ENCODE measurements at regions not wholly inside any gene's neighbourhood (a gene's known extent, or its start where the extent isn't known, plus 50 kb on each side); places are given as distances from the start of the nearest gene placed in this dataset.

DNA sequence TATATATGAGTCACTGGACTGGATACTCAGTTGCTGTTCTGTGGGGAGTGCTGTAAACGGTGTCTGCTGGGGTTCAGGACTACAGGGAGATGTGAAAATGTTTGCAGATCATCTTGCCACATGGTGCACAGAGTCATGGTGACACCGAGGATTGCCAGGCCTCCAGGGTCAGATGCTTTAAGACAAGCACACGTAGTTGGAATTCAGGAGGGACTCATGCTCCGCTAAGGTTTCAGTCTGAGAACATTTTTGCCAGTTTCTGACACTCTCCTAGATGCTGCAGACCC lies 211.3 kb downstream of the CXCL12 start:
- Histone ChIP-seq H3K27ac (ENCODE audit: low read depth, low read length) (no peak overlapping the region), H3K4me3 (ENCODE audit: low read depth, low read length) (no peak overlapping the region), H3K27me3 (ENCODE audit: control insufficient read depth, insufficient read depth, low read length) (no peaks in the 10 kb centered on the region), H3K36me3 (ENCODE audit: control insufficient read depth, insufficient read depth, low read length) (no peaks in the 10 kb centered on the region), H3K9me3 (ENCODE audit: control insufficient read depth, insufficient read depth, low read length) (no peaks in the 10 kb centered on the region), H3K4me1 (ENCODE audit: control insufficient read depth, insufficient read depth, low read length) (peaks cover 4% of the 10 kb centered on the region)
- no peak for DNase-seq (ENCODE audit: low read depth in 4 of 6, low spot score in 6 of 6)
- 69% methylated on average over 4 of the region's 4 CpGs for WGBS (ENCODE audit: insufficient coverage)

DNA sequence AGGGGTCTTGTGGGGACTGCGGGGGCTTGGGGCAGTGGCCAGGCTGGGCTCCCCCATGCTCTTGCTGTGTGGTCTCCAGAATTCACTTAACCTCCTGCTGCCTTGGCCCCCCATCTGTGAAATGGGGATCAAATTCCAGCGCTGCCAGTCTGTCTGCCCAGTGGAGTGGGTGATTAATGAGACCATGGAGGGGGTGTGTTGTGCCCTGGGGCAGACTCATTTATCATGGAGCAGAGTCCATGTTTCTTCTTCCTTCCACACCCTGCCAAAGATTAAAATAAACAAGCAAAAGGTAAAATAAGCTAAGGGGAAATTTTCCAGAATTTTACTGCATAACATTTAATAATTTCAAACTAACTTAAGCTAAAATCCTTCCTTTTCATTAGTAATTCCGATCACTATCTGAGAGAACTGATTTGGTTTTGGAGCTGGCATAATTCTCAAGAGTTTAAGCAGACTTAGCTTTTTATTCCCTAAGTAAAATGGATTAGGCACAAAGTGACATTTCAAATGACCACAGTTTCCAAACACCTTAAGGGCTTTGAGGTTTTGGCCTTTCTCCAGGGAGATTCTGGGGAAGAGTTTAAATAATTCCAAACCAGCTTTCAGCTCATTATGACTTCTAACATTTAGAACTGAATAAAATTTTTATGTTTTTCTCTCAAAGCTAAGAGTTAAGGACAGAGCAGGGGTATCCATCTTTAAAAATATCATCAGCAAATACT lies 211.9 kb downstream of the CXCL12 start:
- Histone ChIP-seq H3K36me3 (ENCODE audit: control insufficient read depth, insufficient read depth, low read length) (no peaks in the 10 kb centered on the region), H3K9me3 (ENCODE audit: control insufficient read depth, insufficient read depth, low read length) (no peaks in the 10 kb centered on the region), H3K27ac (ENCODE audit: low read depth, low read length) (no peak overlapping the region), H3K4me1 (ENCODE audit: control insufficient read depth, insufficient read depth, low read length) (peaks cover 4% of the 10 kb centered on the region), H3K4me3 (ENCODE audit: low read depth, low read length) (no peak overlapping the region), H3K27me3 (ENCODE audit: control insufficient read depth, insufficient read depth, low read length) (no peaks in the 10 kb centered on the region)
- DNase-seq (ENCODE audit: low read depth in 4 of 6, low spot score in 6 of 6): peak in 1 of 6 donors; percentile 16
- WGBS (ENCODE audit: insufficient coverage): 83% methylated on average over 1 of the region's 3 CpGs

DNA sequence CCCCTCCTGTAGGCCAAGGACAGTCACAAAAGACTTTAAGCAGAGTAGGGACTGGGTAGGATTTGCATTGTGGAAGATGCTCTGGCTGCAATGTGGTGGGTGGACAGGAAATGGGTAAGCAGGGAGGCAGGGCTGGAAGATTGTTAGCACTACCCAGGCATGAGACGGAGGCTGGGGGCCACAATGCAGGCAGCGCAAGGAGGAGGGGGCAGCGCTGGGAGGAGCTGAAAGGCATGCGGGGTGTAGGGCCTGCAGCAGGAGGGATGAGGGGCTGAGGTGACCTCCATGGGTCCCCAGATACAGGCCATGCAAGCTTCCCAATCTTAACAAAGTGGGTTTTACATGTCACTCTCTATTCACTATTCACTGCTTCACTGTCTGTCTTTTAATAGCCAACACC lies 213.1 kb downstream of the CXCL12 start:
- Histone ChIP-seq H3K9me3 (ENCODE audit: control insufficient read depth, insufficient read depth, low read length) (no peaks in the 10 kb centered on the region), H3K36me3 (ENCODE audit: control insufficient read depth, insufficient read depth, low read length) (no peaks in the 10 kb centered on the region), H3K4me1 (ENCODE audit: control insufficient read depth, insufficient read depth, low read length) (peaks cover 4% of the 10 kb centered on the region), H3K27ac (ENCODE audit: low read depth, low read length) (no peak overlapping the region), H3K27me3 (ENCODE audit: control insufficient read depth, insufficient read depth, low read length) (no peaks in the 10 kb centered on the region), H3K4me3 (ENCODE audit: low read depth, low read length) (no peak overlapping the region)
- DNase-seq (ENCODE audit: low read depth in 4 of 6, low spot score in 6 of 6): no peak
- 84% methylated on average over 4 of the region's 4 CpGs for WGBS (ENCODE audit: insufficient coverage)

DNA sequence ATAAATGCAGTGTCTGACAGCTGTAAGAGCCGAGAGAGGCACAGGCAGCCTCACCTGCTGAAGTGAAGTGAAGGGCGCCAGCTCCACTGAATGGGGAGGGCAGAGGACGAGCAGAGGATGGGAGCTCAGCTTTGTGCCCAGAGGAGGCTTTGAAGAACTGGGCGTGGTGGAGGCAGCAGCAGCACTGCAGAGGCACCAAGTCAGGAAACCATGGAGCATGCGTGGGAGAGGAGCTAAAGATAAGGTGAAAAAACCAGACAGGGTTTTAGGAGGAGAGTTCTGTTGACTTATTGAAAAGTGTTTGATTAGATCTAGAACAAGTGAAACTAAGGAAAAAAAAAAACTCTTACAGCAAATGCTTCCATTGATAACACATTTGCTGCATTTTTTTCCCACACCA lies 216.4 kb downstream of the CXCL12 start:
- no peaks in the 10 kb centered on the region for H3K9me3 ChIP-seq (ENCODE audit: control insufficient read depth, insufficient read depth, low read length)
- no peaks in the 10 kb centered on the region for H3K27me3 ChIP-seq (ENCODE audit: control insufficient read depth, insufficient read depth, low read length)
- H3K4me3 ChIP-seq (ENCODE audit: low read depth, low read length): no peak overlapping the region
- H3K27ac ChIP-seq (ENCODE audit: low read depth, low read length): no peak overlapping the region
- WGBS (ENCODE audit: insufficient coverage): 88% methylated on average over 4 of the region's 5 CpGs
- no peak for DNase-seq (ENCODE audit: low read depth in 4 of 6, low spot score in 6 of 6)
- H3K4me1 ChIP-seq (ENCODE audit: control insufficient read depth, insufficient read depth, low read length): peaks cover 4% of the 10 kb centered on the region
- no peaks in the 10 kb centered on the region for H3K36me3 ChIP-seq (ENCODE audit: control insufficient read depth, insufficient read depth, low read length)

DNA sequence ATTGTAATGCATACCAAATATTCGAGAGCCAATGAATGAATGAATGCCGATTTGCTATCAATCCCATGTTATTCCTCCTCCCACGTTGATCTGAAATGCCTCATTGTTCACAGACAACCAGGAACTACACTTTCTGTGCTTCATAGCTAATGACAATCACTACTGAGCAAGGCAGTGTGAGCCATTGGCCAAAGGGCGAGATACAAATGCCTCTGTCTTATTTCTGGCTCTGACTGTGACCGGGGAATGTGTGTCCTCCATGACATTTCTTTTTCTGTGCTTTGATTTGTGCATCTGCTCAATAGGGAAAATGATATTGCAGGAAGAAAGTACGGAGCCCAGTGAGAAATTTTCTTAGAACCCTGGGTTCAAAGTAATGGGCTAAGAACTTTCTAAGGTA lies 217.1 kb downstream of the CXCL12 start:
- Histone ChIP-seq H3K4me1 (ENCODE audit: control insufficient read depth, insufficient read depth, low read length) (peaks cover 3% of the 10 kb centered on the region), H3K36me3 (ENCODE audit: control insufficient read depth, insufficient read depth, low read length) (no peaks in the 10 kb centered on the region), H3K27ac (ENCODE audit: low read depth, low read length) (no peak overlapping the region), H3K27me3 (ENCODE audit: control insufficient read depth, insufficient read depth, low read length) (no peaks in the 10 kb centered on the region), H3K4me3 (ENCODE audit: low read depth, low read length) (no peak overlapping the region), H3K9me3 (ENCODE audit: control insufficient read depth, insufficient read depth, low read length) (no peaks in the 10 kb centered on the region)
- WGBS (ENCODE audit: insufficient coverage): 86% methylated on average over 5 of the region's 6 CpGs
- DNase-seq (ENCODE audit: low read depth in 4 of 6, low spot score in 6 of 6): no peak

DNA sequence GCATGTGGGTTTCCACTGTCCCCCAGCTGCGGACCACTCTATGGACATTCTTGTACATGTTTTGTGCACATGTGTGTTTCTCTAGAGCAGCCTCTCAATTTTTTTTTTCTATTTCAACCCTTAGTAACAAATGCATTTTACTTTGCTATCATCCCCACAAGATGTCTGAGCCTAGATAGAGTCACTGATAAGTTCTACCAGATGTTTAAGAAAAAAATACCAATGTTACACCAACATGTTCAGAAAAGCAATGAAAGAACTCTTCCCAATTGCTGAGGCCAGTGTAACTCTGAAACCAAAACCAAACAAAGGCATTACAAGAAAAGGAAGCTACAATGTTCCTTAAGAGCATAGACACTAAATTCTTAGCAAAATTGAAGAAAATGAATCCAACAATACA lies 218.5 kb downstream of the CXCL12 start:
- Histone ChIP-seq H3K27ac (ENCODE audit: low read depth, low read length) (no peak overlapping the region), H3K4me1 (ENCODE audit: control insufficient read depth, insufficient read depth, low read length) (no peaks in the 10 kb centered on the region), H3K4me3 (ENCODE audit: low read depth, low read length) (no peak overlapping the region), H3K27me3 (ENCODE audit: control insufficient read depth, insufficient read depth, low read length) (no peaks in the 10 kb centered on the region), H3K36me3 (ENCODE audit: control insufficient read depth, insufficient read depth, low read length) (no peaks in the 10 kb centered on the region), H3K9me3 (ENCODE audit: control insufficient read depth, insufficient read depth, low read length) (no peaks in the 10 kb centered on the region)
- no CpG with 5 or more reads among the region's 1 CpG for WGBS (ENCODE audit: insufficient coverage)
- no peak for DNase-seq (ENCODE audit: low read depth in 4 of 6, low spot score in 6 of 6)

DNA sequence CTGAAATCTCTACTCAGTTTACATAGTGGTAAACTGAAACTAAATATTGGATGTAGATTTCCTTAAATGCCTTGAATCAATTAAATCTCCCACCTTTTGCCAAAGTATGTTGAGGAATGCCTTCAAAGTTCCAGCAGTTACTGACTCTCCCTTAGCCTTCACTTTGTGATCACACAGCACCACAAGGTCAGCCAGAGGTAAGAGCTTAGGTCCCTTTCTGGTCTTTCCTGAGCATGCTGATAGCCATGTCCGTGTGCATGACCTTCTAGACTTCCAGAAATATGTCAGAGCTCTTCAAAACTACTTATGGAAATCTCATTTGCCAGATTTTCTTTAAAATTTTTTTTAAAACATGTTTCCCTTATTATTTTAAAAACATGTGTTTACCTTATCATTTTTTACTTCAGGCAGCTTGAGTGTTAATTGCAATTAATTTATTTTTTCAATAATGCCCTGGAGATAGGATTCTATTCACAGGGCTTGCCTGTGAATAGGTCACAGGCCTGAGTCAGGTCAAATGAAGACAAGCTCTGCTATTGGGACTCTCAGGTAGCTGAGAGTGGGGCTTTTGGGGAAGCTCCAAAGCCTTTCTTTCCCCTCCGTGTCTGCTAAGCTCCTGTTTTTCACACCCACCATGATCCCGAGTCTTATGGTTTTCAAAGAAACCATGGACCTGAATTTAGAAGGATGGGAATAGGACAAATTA lies 220.5 kb downstream of the CXCL12 start:
- Histone ChIP-seq H3K27ac (ENCODE audit: low read depth, low read length) (no peak overlapping the region), H3K9me3 (ENCODE audit: control insufficient read depth, insufficient read depth, low read length) (no peaks in the 10 kb centered on the region), H3K36me3 (ENCODE audit: control insufficient read depth, insufficient read depth, low read length) (no peaks in the 10 kb centered on the region), H3K4me3 (ENCODE audit: low read depth, low read length) (no peak overlapping the region), H3K27me3 (ENCODE audit: control insufficient read depth, insufficient read depth, low read length) (no peaks in the 10 kb centered on the region), H3K4me1 (ENCODE audit: control insufficient read depth, insufficient read depth, low read length) (peaks cover 3% of the 10 kb centered on the region)
- 50% methylated on average over 1 of the region's 3 CpGs for WGBS (ENCODE audit: insufficient coverage)
- no peak for DNase-seq (ENCODE audit: low read depth in 4 of 6, low spot score in 6 of 6)

DNA sequence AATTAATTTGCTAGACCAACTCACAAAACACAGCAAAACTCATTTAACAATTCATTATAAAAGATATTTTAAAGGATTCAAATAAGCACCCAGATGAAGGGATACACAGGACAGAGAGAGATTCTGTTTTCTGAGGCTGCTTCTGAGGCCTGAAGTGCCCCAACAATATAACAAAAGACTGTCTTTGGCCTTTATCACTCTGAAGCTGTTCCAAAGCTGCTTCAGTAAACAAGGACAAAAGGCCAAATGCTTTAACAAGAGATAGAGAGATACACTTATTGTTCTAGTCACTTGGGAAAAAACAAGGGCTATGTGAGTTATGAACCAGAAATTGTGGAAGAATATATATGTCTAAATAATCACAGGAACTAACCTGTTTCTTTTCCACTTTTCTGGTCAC lies 223.7 kb downstream of the CXCL12 start:
- H3K27me3 ChIP-seq (ENCODE audit: control insufficient read depth, insufficient read depth, low read length): no peaks in the 10 kb centered on the region
- H3K27ac ChIP-seq (ENCODE audit: low read depth, low read length): no peak overlapping the region
- DNase-seq (ENCODE audit: low read depth in 4 of 6, low spot score in 6 of 6): no peak
- no peak overlapping the region for H3K4me3 ChIP-seq (ENCODE audit: low read depth, low read length)
- H3K9me3 ChIP-seq (ENCODE audit: control insufficient read depth, insufficient read depth, low read length): peaks cover 2% of the 10 kb centered on the region
- peaks cover 3% of the 10 kb centered on the region for H3K4me1 ChIP-seq (ENCODE audit: control insufficient read depth, insufficient read depth, low read length)
- no peaks in the 10 kb centered on the region for H3K36me3 ChIP-seq (ENCODE audit: control insufficient read depth, insufficient read depth, low read length)

DNA sequence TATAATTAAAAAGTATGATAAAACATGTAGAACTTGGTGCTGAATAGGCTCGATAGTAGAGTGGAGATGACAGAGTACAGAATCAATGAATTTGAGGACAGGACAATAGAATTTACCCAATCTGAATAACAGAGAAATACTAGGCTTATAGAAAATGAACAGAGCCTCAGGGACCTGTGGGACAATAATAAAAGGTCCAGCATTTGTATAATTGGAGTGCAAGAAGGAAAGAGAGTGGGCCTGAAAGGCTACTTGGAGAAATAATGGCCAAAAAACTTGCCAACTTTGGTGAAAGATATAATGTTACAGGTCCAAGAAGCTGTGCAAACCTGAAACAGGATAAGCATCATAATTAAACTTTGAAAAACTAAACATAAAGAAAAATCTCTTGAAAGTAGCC lies 227.3 kb downstream of the CXCL12 start:
- Histone ChIP-seq H3K27ac (ENCODE audit: low read depth, low read length) (no peak overlapping the region), H3K27me3 (ENCODE audit: control insufficient read depth, insufficient read depth, low read length) (no peaks in the 10 kb centered on the region), H3K4me3 (ENCODE audit: low read depth, low read length) (no peak overlapping the region), H3K36me3 (ENCODE audit: control insufficient read depth, insufficient read depth, low read length) (no peaks in the 10 kb centered on the region), H3K9me3 (ENCODE audit: control insufficient read depth, insufficient read depth, low read length) (peaks cover 2% of the 10 kb centered on the region), H3K4me1 (ENCODE audit: control insufficient read depth, insufficient read depth, low read length) (peaks cover 3% of the 10 kb centered on the region)
- no peak for DNase-seq (ENCODE audit: low read depth in 4 of 6, low spot score in 6 of 6)
- no CpG with 5 or more reads among the region's 1 CpG for WGBS (ENCODE audit: insufficient coverage)

DNA sequence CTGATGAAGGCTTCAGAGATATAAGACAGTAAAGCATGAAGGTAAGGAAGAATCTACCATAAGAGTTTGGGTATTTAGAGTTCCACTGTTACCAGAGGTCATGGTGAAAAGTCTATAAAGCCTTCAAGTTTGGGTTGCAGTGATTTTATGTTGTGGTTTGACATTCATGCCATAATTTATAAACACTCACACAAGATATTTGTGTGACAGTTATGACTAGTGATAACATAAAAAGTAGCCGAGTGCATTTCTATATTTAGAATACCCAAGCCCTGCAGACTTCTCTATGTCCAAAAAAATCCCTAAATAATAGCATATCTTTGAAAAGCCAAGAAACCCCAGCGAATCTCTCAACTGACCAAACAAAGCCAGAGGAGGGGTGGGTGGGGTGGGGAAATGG lies 229.9 kb downstream of the CXCL12 start:
- Histone ChIP-seq H3K4me3 (ENCODE audit: low read depth, low read length) (no peak overlapping the region), H3K4me1 (ENCODE audit: control insufficient read depth, insufficient read depth, low read length) (no peaks in the 10 kb centered on the region), H3K9me3 (ENCODE audit: control insufficient read depth, insufficient read depth, low read length) (peaks cover 2% of the 10 kb centered on the region), H3K27me3 (ENCODE audit: control insufficient read depth, insufficient read depth, low read length) (no peaks in the 10 kb centered on the region), H3K27ac (ENCODE audit: low read depth, low read length) (no peak overlapping the region), H3K36me3 (ENCODE audit: control insufficient read depth, insufficient read depth, low read length) (no peaks in the 10 kb centered on the region)
- no CpG with 5 or more reads among the region's 2 CpGs for WGBS (ENCODE audit: insufficient coverage)
- DNase-seq (ENCODE audit: low read depth in 4 of 6, low spot score in 6 of 6): no peak

Data from spinal cord (tissue), 9 donors.